ENCODE measurements at regions not wholly inside any gene's neighbourhood (a gene's known extent, or its start where the extent isn't known, plus 50 kb on each side); places are given as distances from the start of the nearest gene placed in this dataset.

DNA sequence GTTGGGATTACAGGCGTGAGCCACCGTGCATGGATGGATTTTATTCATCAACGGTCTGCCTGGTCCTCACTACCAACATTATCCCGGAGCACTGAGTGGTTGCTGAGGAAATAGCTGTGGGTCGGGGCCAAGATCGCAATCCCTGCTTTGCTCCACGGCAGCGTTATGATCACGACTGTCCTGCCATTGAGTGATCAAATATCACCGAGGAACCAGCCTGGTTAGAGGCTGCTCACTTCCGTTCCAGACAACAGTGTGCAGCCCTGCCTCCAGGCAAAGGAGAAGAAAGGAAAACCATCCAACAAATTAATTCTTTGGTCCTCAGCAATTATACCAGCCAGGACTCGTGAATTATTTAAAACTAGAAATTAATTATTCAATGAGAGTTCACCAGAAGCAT lies 70.6 kb upstream of the TBL1X start:
- TF ChIP-seq, protein P1, sequence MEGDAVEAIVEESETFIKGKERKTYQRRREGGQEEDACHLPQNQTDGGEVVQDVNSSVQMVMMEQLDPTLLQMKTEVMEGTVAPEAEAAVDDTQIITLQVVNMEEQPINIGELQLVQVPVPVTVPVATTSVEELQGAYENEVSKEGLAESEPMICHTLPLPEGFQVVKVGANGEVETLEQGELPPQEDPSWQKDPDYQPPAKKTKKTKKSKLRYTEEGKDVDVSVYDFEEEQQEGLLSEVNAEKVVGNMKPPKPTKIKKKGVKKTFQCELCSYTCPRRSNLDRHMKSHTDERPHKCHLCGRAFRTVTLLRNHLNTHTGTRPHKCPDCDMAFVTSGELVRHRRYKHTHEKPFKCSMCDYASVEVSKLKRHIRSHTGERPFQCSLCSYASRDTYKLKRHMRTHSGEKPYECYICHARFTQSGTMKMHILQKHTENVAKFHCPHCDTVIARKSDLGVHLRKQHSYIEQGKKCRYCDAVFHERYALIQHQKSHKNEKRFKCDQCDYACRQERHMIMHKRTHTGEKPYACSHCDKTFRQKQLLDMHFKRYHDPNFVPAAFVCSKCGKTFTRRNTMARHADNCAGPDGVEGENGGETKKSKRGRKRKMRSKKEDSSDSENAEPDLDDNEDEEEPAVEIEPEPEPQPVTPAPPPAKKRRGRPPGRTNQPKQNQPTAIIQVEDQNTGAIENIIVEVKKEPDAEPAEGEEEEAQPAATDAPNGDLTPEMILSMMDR (conservative IDR thresholded peaks at IDR 0.05): no peak
- TF ChIP-seq ZFX (IDR thresholded peaks at IDR 0.05): no peak

Data from C4-2B (cell line).